Body of pancreas (tissue), 4 donors: ENCODE measurements at regions not wholly inside any gene's neighbourhood (a gene's known extent, or its start where the extent isn't known, plus 50 kb on each side); places are given as distances from the start of the nearest gene placed in this dataset.
"Not testable (repeated sequence)": the region's sequence is repeated elsewhere in the genome, so short reads cannot be mapped to it uniquely, and the experiment has no call there.

Experiments used
- ATAC-seq: fragments of 150-250 bp; one replicate; pipeline ENCODE4 v1.9.1; 2016
- DNase-seq, 4 donors: peaks; one replicate each; pipeline ENCODE4 v3.0.0-alpha.2; 2019
- H3K27ac ChIP-seq, 4 donors: fragments of 200-600 bp; sonication (generic); 1 replicate in 3 of 4; 2 replicates in 1 of 4; pipeline versions ENCODE4 v1.5.1 to v1.6.1; 2016 to 2019; ENCODE audit warnings: mild to moderate bottlenecking in 1 of 4, mixed read lengths in 1 of 4, moderate library complexity in 1 of 4
- H3K27me3 ChIP-seq, 2 donors: fragments of 200-600 bp; sonication (generic); one replicate each; pipeline ENCODE4 v1.6.0; 2016; ENCODE audit warnings: mild to moderate bottlenecking in 1 of 2
- H3K36me3 ChIP-seq, 2 donors: fragments of 200-600 bp; sonication (generic); replicated peaks in 1 of 2; 2 replicates each; pipeline ENCODE4 v1.5.1; 2016; ENCODE audit warnings: low read depth in 2 of 2; ENCODE audit not compliant: insufficient read depth in 1 of 2
- H3K4me1 ChIP-seq: fragments of 200-600 bp; sonication (generic); one replicate; pipeline ENCODE4 v1.6.0; 2016
- H3K4me3 ChIP-seq, 2 donors: fragments of 200-600 bp; sonication (generic); 1 replicate in 1 of 2; 2 replicates in 1 of 2; pipeline ENCODE4 v1.5.1; 2016 to 2019
- H3K9me3 ChIP-seq, 3 donors: fragments of 200-600 bp; sonication (generic); 1 replicate in 2 of 3; 2 replicates in 1 of 3; pipeline ENCODE4 v1.5.1; 2016
- POLR2A ChIP-seq, 3 donors: fragments of 450-650 bp; IDR thresholded peaks; one replicate each; pipeline ENCODE4 v1.6.1; 2016; ENCODE audit warnings: antibody characterized with exemption in 3 of 3, mild to moderate bottlenecking in 2 of 3
- WGBS, 2 donors: methylation state at CpG; one replicate each; pipeline ENCODE4 v1.1.5; 2017; 5-methylcytosine and 5-hydroxymethylcytosine counted together
- intact Hi-C: fragments of 100-400 bp; cut with DNase I; formaldehyde crosslinking; loops from one replicate; pipeline ENCODE4 v1.15.1; 2023
- TF ChIP-seq, protein P1 (sequence below), 7 experiments: fragments of 450-650 bp in 4 of 7; fragments of 200-600 bp in 3 of 7; sonication (generic) in 3 of 7; IDR thresholded peaks; one replicate each; pipeline ENCODE4 v1.5.1; 2016 to 2019; ENCODE audit warnings: antibody characterized with exemption in 7 of 7

DNA sequence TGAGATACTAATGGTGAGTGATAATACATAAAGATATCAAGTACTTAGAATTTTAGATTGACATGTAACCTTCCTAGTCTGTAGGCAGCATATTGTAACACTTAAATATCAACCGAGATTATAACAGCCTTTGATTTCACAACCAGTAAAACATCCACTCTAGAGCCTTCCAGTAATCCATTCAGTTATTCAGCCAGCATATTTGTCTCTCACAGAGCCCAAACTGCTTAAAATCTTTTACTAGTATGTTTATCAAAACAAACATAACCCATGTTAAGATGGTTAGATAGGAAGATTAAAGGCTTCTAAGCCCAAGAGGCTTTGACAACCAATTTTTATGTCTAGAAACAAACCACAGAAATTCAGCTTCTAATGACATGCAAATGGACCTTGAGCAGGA, 177.9 kb upstream of the FST start:
- H3K27ac ChIP-seq, result no peak overlapping the region
- H3K4me1 ChIP-seq, result no peaks in the 10 kb centered on the region
- 41 to 42% methylated on average over 1 of the region's 1 CpG for WGBS, 2 donors
- no peaks in the 10 kb centered on the region for H3K36me3 ChIP-seq
- DNase-seq, result no peak
- no peak overlapping the region for H3K4me3 ChIP-seq
- H3K9me3 ChIP-seq, result peaks cover 0 to 12% (median 0%) of the 10 kb centered on the region in 3 donors
- intact Hi-C loops, result no loop called here
- TF ChIP-seq, protein P1, sequence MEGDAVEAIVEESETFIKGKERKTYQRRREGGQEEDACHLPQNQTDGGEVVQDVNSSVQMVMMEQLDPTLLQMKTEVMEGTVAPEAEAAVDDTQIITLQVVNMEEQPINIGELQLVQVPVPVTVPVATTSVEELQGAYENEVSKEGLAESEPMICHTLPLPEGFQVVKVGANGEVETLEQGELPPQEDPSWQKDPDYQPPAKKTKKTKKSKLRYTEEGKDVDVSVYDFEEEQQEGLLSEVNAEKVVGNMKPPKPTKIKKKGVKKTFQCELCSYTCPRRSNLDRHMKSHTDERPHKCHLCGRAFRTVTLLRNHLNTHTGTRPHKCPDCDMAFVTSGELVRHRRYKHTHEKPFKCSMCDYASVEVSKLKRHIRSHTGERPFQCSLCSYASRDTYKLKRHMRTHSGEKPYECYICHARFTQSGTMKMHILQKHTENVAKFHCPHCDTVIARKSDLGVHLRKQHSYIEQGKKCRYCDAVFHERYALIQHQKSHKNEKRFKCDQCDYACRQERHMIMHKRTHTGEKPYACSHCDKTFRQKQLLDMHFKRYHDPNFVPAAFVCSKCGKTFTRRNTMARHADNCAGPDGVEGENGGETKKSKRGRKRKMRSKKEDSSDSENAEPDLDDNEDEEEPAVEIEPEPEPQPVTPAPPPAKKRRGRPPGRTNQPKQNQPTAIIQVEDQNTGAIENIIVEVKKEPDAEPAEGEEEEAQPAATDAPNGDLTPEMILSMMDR (IDR thresholded peaks at IDR 0.05), result no peak
- no peak for TF ChIP-seq POLR2A (IDR thresholded peaks at IDR 0.05)
- ATAC-seq, result no peak
- no peaks in the 10 kb centered on the region for H3K27me3 ChIP-seq

DNA sequence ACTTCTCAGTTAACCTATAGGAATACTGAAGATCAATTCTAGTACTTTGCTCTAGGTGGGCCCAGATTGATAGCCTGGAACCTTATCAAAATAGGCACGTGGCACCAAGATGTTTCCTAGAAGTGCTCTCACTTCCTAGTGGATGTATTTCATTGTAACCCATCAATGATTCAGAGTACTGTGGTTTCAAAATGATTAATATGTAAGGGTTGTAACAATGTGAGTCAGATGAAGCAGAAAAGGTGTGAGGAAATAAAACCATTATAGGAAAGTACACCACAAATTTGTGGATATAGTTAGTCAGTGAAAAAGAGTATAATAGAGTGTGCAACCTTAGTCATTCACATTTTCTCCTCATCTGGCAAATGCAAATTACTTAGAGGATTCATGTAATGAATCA, 177.3 kb upstream of the FST start:
- intact Hi-C loops, result no loop called here
- Histone ChIP-seq H3K27me3 (no peaks in the 10 kb centered on the region), H3K4me3 (no peak overlapping the region), H3K36me3 (no peaks in the 10 kb centered on the region), H3K4me1 (no peaks in the 10 kb centered on the region), H3K9me3 (peaks cover 0 to 12% (median 0%) of the 10 kb centered on the region in 3 donors), H3K27ac (no peak overlapping the region)
- ATAC-seq, result no peak
- no peak for DNase-seq
- 25 to 33% methylated on average over 1 of the region's 1 CpG for WGBS, 2 donors
- TF ChIP-seq, protein P1 (IDR thresholded peaks at IDR 0.05), result no peak
- TF ChIP-seq POLR2A (IDR thresholded peaks at IDR 0.05), result no peak

DNA sequence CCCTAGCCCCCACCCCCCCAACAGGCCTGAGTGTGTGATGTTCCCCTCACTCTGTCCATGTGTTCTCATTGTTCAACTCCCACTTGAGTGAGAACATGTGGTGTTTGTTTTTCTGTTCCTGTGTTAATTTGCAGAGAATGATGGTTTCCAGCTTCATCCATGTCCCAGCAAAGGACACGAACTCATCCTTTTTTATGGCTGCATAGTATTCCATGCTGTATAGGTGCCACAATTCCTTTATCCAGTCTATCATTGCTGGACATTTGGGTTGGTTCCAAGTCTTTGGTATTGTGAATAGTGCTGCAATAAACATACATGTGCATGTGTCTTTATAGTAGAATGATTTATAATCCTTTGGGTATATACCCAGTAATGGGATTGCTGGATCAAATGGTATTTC, 175.1 kb upstream of the FST start:
- H3K4me3 ChIP-seq, ATAC-seq, H3K4me1 ChIP-seq, DNase-seq, H3K27me3 ChIP-seq, H3K36me3 ChIP-seq, intact Hi-C loops, H3K27ac ChIP-seq: not testable (repeated sequence)
- peaks cover 0 to 16% (median 0%) of the 10 kb centered on the region in 3 donors for H3K9me3 ChIP-seq
- WGBS, 2 donors, result 75 to 79% methylated on average over 1 of the region's 1 CpG

DNA sequence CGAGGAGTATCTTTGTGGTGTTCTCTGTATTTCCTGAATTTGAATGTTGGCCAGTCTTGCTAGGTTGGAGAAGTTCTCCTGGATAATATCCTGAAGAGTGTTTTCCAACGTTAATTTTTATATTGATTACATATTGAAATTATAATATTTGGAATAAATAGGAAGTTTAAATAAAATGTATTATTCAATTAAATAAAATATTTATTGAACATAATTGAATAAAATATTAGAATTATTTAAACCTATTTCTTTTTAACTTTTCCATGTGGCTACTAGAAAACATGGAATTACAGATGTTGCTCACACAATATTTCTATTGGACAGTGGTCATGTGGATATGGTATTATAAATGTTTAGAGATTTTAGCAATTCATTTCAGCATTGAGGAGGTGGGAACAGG, 170.8 kb upstream of the FST start:
- H3K4me1 ChIP-seq, result no peaks in the 10 kb centered on the region
- H3K4me3 ChIP-seq, result no peak overlapping the region
- WGBS, 2 donors, result 52% methylated on average over 2 of the region's 2 CpGs
- H3K36me3 ChIP-seq, result no peaks in the 10 kb centered on the region
- no peak overlapping the region for H3K27ac ChIP-seq
- no peak for DNase-seq
- TF ChIP-seq, protein P1 (IDR thresholded peaks at IDR 0.05), result no peak
- TF ChIP-seq POLR2A (IDR thresholded peaks at IDR 0.05), result no peak
- H3K27me3 ChIP-seq, result no peaks in the 10 kb centered on the region
- intact Hi-C loops, result no loop called here
- peaks cover 0 to 16% (median 0%) of the 10 kb centered on the region in 3 donors for H3K9me3 ChIP-seq
- ATAC-seq, result no peak

DNA sequence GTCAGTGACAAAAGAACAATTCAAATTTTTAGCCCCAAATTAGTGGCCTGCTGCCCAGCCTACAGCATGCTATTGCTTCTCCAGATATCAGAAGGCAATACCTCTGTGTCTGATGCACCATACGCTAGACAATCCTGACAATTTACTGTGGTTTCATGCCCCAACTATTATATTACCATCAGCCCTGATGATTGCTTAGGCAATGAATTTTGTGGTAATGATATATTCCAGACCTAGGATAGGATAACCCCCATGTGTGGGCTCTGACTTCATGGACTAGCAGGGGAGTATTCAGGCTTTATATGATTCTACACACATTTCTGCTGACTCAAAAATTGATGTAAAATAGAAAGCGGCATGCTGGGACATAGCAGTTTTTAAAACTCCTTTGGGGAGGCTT, 168.7 kb upstream of the FST start:
- ATAC-seq, result no peak
- no peak for TF ChIP-seq POLR2A (IDR thresholded peaks at IDR 0.05)
- TF ChIP-seq, protein P1 (IDR thresholded peaks at IDR 0.05), result no peak
- Histone ChIP-seq H3K4me1 (no peaks in the 10 kb centered on the region), H3K27ac (no peak overlapping the region), H3K27me3 (no peaks in the 10 kb centered on the region), H3K4me3 (no peak overlapping the region), H3K36me3 (no peaks in the 10 kb centered on the region), H3K9me3 (peaks cover 0 to 7% (median 0%) of the 10 kb centered on the region in 3 donors)
- 72 to 73% methylated on average over 2 of the region's 2 CpGs for WGBS, 2 donors
- intact Hi-C loops, result no loop called here
- DNase-seq, result no peak
